GM21447 (cell line): ENCODE measurements at regions not wholly inside any gene's neighbourhood (a gene's known extent, or its start where the extent isn't known, plus 50 kb on each side); places are given as distances from the start of the nearest gene placed in this dataset.

Experiments
- ATAC-seq: cut with Tn5 transposase; IDR thresholded peaks from one replicate; pipeline ENCODE4 v1.9.1; 2021; ENCODE audit not compliant: unreplicated experiment

GRCh38 chr2:175476374-175476773, 294.9 kb upstream of the ATP5MC3 start:
- ATAC-seq: no peak

- no peak for ATAC-seq
Measured at GRCh38 chr2:175475130-175475529, 293.6 kb upstream of the ATP5MC3 start.

- ATAC-seq: no peak
Measured at GRCh38 chr2:175468431-175469098, 287.1 kb upstream of the ATP5MC3 start.

GRCh38 chr2:175465101-175465500, 283.6 kb upstream of the ATP5MC3 start:
- no peak for ATAC-seq

GRCh38 chr2:175464311-175464670, 282.8 kb upstream of the ATP5MC3 start:
- no peak for ATAC-seq

GRCh38 chr2:175463589-175464310, 282.2 kb upstream of the ATP5MC3 start:
- no peak for ATAC-seq

- ATAC-seq: no peak
Measured at GRCh38 chr2:175463169-175463568, 281.7 kb upstream of the ATP5MC3 start.

GRCh38 chr2:175462246-175462645, 280.7 kb upstream of the ATP5MC3 start:
- ATAC-seq: no peak

GRCh38 chr2:175461839-175462238, 280.3 kb upstream of the ATP5MC3 start:
- ATAC-seq: no peak

GRCh38 chr2:175457895-175458448, 276.5 kb upstream of the ATP5MC3 start:
- ATAC-seq: no peak

GRCh38 chr2:175454953-175455389, 273.5 kb upstream of the ATP5MC3 start:
- no peak for ATAC-seq

GRCh38 chr2:175450029-175450760, 268.7 kb upstream of the ATP5MC3 start:
- ATAC-seq: no peak

GRCh38 chr2:175449616-175450015, 268.1 kb upstream of the ATP5MC3 start:
- no peak for ATAC-seq

GRCh38 chr2:175446201-175446600, 264.7 kb upstream of the ATP5MC3 start:
- no peak for ATAC-seq

- ATAC-seq: no peak
Measured at GRCh38 chr2:175445281-175445680, 263.8 kb upstream of the ATP5MC3 start.

- ATAC-seq: no peak
Measured at GRCh38 chr2:175442441-175442840, 260.9 kb upstream of the ATP5MC3 start.

GRCh38 chr2:175441181-175441761, 259.8 kb upstream of the ATP5MC3 start:
- no peak for ATAC-seq

GRCh38 chr2:175439416-175439815, 257.9 kb upstream of the ATP5MC3 start:
- no peak for ATAC-seq

GRCh38 chr2:175437167-175437566, 255.7 kb upstream of the ATP5MC3 start:
- ATAC-seq: no peak

- no peak for ATAC-seq
Measured at GRCh38 chr2:175436076-175436475, 254.6 kb upstream of the ATP5MC3 start.

GRCh38 chr2:175435012-175435411, 253.5 kb upstream of the ATP5MC3 start:
- ATAC-seq: no peak
